Pancreas (tissue), 10 donors: ENCODE measurements at regions not wholly inside any gene's neighbourhood (a gene's known extent, or its start where the extent isn't known, plus 50 kb on each side); places are given as distances from the start of the nearest gene placed in this dataset.

Experiments used
- ATAC-seq, 4 donors: fragments of 200-7000 bp; cut with Tn5 transposase; one replicate each; pipeline versions ENCODE4 v1.8.0 to v1.9.1; 2020; ENCODE audit warnings: mild to moderate bottlenecking in 4 of 4, moderate library complexity in 4 of 4
- DNase-seq, 6 donors: peaks; one replicate each; pipeline ENCODE4 v3.0.0-alpha.2; 2020
- FAIRE-seq: peaks from 2 replicates; lab custom pipeline; 2012; peaks lifted over from hg19 to GRCh38; lab: Jason Lieb, UNC
- H3K27ac ChIP-seq, 4 donors: fragments of 200-600 bp; sonication (generic); 1 replicate in 3 of 4; 2 replicates in 1 of 4; pipeline versions ENCODE4 v1.5.0 to v1.8.0; 2020
- H3K27me3 ChIP-seq, 4 donors: fragments of 200-600 bp; one replicate each; pipeline ENCODE4 v1.8.0; 2021
- H3K36me3 ChIP-seq, 3 donors: fragments of 200-600 bp; sonication (generic) in 1 of 3; one replicate each; pipeline versions ENCODE4 v1.5.0 to v1.8.0; 2020 to 2021
- H3K4me1 ChIP-seq, 3 donors: fragments of 200-600 bp; one replicate each; pipeline ENCODE4 v1.8.0; 2021
- H3K4me3 ChIP-seq, 4 donors: fragments of 200-600 bp; sonication (generic) in 2 of 4; one replicate each; pipeline versions ENCODE4 v1.5.0 to v1.8.0; 2020 to 2021
- H3K9me3 ChIP-seq, 4 donors: fragments of 200-600 bp; one replicate each; pipeline ENCODE4 v1.8.0; 2021
- CTCF ChIP-seq, 4 donors: fragments of 200-600 bp; sonication (generic) in 3 of 4; IDR thresholded peaks; one replicate each; pipeline versions ENCODE4 v1.5.0 to v1.8.0; 2021; ENCODE audit warnings: antibody characterized with exemption in 4 of 4
- WGBS, 2 donors: extraction: QIAGEN DNeasy Blood & Tissue Kit; methylation state at CpG; one replicate each; pipeline ENCODE4 v1.1.7; 2013; 5-methylcytosine and 5-hydroxymethylcytosine counted together
- intact Hi-C, 3 donors: fragments of 100-400 bp; cut with DNase I; formaldehyde crosslinking; loops; one replicate each; pipeline versions ENCODE4 v1.11.1 to v1.14.2; 2022
- donor health status: healthy with polysubstance abuse.
- donor health status: DM: no; HTN: no; CAD: no; lungs with moderate emphysema.
- donor health status: DM: no; HTN: no; CAD: no.
- donor health status: control.
- donor health status: control.
- donor health status: Bipolar disorder and iron deficiency.
- donor health status: DM: yes; HTN: yes; CAD: no.
- donor health status: DM: no; HTN: no; CAD: no.
- donor health status: DM: no; HTN: no; CAD: no.
- donor health status: DM: yes; HTN: yes; CAD: no.

GRCh38 chr5:121296356-121296755 is 555.3 kb upstream of the FTMT start:
- Histone ChIP-seq H3K4me3 (no peak overlapping the region), H3K36me3 (no peaks in the 10 kb centered on the region), H3K27ac (no peak overlapping the region), H3K4me1 (no peaks in the 10 kb centered on the region), H3K9me3 (no peaks in the 10 kb centered on the region), H3K27me3 (peaks cover 0 to 5% (median 0%) of the 10 kb centered on the region in 4 donors)
- FAIRE-seq, result no peak
- intact Hi-C loops, result no loop called here
- 49 to 62% methylated on average over 2 of the region's 2 CpGs for WGBS, 2 donors
- no peak for ATAC-seq
- no peak for DNase-seq
- TF ChIP-seq CTCF (IDR thresholded peaks at IDR 0.05), result no peak

GRCh38 chr5:121299153-121299552 is 552.5 kb upstream of the FTMT start:
- Histone ChIP-seq H3K4me3 (no peak overlapping the region), H3K27me3 (peaks cover 0 to 5% (median 0%) of the 10 kb centered on the region in 4 donors), H3K4me1 (no peaks in the 10 kb centered on the region), H3K9me3 (no peaks in the 10 kb centered on the region), H3K36me3 (no peaks in the 10 kb centered on the region), H3K27ac (no peak overlapping the region)
- FAIRE-seq (no peak), DNase-seq (no peak), ATAC-seq (no peak)
- WGBS, 2 donors, result 70 to 84% methylated on average over 3 of the region's 3 CpGs
- intact Hi-C loops, result no loop called here
- TF ChIP-seq CTCF (IDR thresholded peaks at IDR 0.05), result no peak

- 92 to 97% methylated on average over 1 of the region's 1 CpG for WGBS, 2 donors
- DNase-seq (no peak), FAIRE-seq (no peak), ATAC-seq (no peak)
- no peak for TF ChIP-seq CTCF (IDR thresholded peaks at IDR 0.05)
- H3K9me3 ChIP-seq, result no peaks in the 10 kb centered on the region
- intact Hi-C loops, result no loop called here
- H3K36me3 ChIP-seq, result no peaks in the 10 kb centered on the region
- no peak overlapping the region for H3K4me3 ChIP-seq
- H3K27ac ChIP-seq, result no peak overlapping the region
- H3K4me1 ChIP-seq, result no peaks in the 10 kb centered on the region
- no peaks in the 10 kb centered on the region for H3K27me3 ChIP-seq
Measured at GRCh38 chr5:121304838-121305237, 546.8 kb upstream of the FTMT start.

GRCh38 chr5:121313886-121314285 is 537.8 kb upstream of the FTMT start:
- 72 to 74% methylated on average over 1 of the region's 1 CpG for WGBS, 2 donors
- no peak for TF ChIP-seq CTCF (IDR thresholded peaks at IDR 0.05)
- Histone ChIP-seq H3K4me1 (no peaks in the 10 kb centered on the region), H3K27me3 (no peaks in the 10 kb centered on the region), H3K27ac (no peak overlapping the region), H3K9me3 (no peaks in the 10 kb centered on the region), H3K36me3 (no peaks in the 10 kb centered on the region), H3K4me3 (no peak overlapping the region)
- intact Hi-C loops, result no loop called here
- FAIRE-seq, result no peak
- DNase-seq, result no peak
- ATAC-seq, result no peak

GRCh38 chr5:121315786-121316185 is 535.9 kb upstream of the FTMT start:
- TF ChIP-seq CTCF (IDR thresholded peaks at IDR 0.05), result no peak
- DNase-seq, result no peak
- Histone ChIP-seq H3K4me3 (no peak overlapping the region), H3K27ac (no peak overlapping the region), H3K27me3 (no peaks in the 10 kb centered on the region), H3K9me3 (no peaks in the 10 kb centered on the region), H3K36me3 (no peaks in the 10 kb centered on the region), H3K4me1 (no peaks in the 10 kb centered on the region)
- intact Hi-C loops, result no loop called here
- no peak for FAIRE-seq
- 44 to 53% methylated on average over 1 of the region's 1 CpG for WGBS, 2 donors
- ATAC-seq, result no peak
